LNCAP (cell line): ENCODE measurements at regions not wholly inside any gene's neighbourhood (a gene's known extent, or its start where the extent isn't known, plus 50 kb on each side); places are given as distances from the start of the nearest gene placed in this dataset.

ENCODE experiments used
- TF ChIP-seq, protein P1 (sequence below): fragments of 450-650 bp; IDR thresholded peaks from 2 replicates; pipeline ENCODE4 v1.5.1; 2017; ENCODE audit warnings: mild to moderate bottlenecking

DNA sequence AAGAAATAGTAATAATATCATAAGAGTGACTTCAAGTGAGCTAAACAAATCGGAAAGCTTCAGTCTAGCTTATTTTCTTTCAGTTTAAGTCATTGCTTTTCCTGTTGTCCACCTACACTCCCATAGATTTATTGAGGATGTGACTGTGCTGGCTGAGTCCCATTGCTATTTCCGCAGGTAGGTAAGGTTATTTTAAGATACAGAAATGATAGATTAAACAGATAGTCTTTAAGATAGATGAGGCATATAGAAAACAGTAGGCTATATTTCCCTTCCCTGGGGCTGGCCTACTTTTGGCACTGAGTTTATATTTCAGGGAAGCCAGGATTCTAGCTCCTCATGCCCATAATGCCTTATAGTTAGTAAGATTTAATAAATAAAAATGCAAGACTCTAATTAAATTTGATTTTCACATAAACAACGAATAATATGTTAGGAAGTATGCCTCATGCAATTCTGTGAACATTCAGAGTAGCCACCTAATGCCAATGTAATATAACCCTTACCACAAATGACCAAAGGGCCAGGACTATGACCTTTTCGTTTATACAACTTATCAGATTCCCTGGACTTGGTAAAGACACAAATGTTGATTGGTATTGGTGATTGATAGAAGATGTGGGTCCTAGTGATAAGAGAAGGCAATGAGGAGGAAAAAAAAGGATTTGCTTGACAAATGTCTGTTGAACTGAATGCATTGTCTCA lies 1079.3 kb downstream of the EPHA7 start:
- TF ChIP-seq, protein P1, sequence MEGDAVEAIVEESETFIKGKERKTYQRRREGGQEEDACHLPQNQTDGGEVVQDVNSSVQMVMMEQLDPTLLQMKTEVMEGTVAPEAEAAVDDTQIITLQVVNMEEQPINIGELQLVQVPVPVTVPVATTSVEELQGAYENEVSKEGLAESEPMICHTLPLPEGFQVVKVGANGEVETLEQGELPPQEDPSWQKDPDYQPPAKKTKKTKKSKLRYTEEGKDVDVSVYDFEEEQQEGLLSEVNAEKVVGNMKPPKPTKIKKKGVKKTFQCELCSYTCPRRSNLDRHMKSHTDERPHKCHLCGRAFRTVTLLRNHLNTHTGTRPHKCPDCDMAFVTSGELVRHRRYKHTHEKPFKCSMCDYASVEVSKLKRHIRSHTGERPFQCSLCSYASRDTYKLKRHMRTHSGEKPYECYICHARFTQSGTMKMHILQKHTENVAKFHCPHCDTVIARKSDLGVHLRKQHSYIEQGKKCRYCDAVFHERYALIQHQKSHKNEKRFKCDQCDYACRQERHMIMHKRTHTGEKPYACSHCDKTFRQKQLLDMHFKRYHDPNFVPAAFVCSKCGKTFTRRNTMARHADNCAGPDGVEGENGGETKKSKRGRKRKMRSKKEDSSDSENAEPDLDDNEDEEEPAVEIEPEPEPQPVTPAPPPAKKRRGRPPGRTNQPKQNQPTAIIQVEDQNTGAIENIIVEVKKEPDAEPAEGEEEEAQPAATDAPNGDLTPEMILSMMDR, result no peak

DNA sequence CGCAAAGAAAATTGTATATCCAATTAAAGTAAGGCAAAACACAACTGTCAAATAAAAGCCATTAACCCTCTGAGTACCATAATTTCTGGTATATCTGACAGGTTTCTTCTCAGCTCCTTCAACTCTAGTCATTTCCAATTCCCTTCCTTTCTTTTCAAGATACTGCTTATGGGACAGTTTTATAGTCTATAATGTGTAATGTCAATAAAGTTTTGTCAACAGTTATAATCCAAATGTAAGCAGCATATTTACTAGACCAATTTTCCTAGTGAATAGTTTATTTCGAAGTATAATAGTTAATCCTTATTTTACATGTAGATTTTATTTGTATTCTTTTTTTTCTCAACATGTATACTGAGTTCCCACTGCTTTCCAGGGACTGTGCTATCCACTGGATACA lies 1081.8 kb downstream of the EPHA7 start:
- TF ChIP-seq, protein P1, result no peak

DNA sequence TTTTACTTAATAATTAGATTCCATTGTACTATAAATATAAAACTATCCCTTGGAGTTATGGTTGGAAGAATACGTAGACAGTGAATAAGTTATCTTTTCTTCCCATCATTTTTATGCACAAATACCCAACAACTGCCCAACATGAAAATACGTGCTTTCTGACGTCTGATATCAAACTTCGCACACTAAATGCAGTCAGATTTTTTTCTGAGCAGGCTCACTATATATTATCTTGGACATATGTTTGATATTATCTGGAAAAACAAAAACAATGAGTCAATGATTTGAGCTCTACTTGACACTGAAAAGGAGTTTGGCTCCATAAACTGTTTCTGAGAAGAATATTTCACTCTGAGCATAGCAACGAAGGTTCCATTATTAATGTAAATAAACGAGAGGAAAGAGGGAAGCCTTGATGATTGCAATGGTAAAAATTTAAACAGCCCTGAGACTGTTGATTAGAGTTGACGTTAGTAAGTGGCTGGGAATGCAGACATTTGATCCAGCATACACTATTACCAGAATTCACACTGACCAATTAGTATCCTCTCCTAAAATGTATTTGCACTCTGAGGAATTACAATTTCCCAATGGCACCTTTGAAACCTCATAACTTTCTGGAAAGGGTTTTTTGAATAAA lies 1090.0 kb downstream of the EPHA7 start:
- TF ChIP-seq, protein P1, result no peak

DNA sequence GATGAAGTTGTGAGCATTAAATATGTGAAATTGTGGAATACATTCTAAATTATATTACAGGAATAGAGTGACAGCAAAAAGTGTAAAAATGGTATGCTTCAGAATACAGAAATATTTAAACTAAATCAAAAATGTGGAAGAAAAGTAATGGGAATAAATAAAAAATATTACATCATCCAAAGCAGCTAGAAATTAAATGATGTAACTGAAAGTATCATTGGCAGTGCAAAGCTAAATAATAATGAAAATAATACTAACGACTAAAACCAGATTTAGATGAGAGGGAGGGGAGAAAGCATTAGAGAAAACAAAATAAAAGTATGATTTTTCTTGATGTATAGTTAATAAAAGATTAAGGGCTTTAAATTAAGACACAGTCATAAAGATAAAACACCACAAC lies 1104.0 kb downstream of the EPHA7 start:
- TF ChIP-seq, protein P1, result no peak

DNA sequence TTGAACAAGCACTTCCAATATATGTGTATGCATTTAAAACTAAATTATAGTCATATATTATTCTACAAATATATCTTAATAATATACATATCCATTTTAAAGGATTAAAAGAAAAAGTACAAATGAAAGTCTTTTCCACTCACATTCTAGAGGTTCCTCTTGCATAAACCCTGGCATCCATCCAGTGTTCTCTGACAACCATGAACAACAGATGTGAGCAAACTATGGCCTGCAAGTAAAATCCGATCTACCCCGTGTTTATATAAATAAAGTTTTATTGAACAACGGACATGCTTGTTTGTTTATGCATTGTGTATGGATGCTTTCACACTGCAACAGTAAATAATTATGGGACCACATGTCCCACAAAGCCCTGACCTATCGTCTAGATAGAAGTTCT lies 1122.3 kb downstream of the EPHA7 start:
- TF ChIP-seq, protein P1, result no peak

DNA sequence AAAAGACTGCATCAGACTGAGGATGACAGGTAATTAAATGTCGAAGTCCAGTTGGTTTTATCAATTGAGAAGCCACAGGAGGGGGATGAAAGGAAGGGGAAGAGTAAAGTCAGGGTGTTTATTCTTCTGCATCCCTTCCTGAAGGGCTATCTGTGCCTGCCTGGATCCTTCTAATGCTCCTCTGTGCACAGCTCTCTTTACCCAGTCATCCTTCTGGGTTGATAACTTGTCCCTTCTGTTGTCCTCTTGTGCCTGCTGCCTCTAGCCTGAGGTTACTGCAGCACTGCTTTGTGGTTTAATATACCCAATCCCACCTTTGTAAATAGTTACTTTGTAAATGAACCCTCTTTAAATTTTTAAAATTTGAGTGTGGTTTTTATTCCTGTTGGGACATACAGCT lies 1127.3 kb downstream of the EPHA7 start:
- TF ChIP-seq, protein P1, result no peak

DNA sequence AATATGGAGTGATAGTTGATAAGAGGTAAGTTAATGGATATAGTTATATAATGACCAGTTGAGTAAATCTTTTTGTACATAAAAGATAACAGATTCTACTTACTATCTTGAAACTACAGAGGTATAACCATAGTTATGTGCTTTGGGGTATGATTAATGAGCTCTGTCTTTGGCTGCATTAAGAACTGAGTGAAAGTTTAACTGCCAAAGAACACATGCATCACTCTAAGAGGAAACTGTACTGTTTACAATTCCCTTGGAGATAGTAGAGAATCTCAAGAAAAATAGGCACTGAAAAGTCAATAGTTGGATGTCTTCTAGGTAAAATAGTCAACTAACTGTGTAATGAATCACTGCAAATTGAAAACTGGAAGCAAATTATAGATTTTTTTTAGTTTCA lies 1129.5 kb downstream of the EPHA7 start:
- TF ChIP-seq, protein P1, result no peak
